ENCODE measurements at regions not wholly inside any gene's neighbourhood (a gene's known extent, or its start where the extent isn't known, plus 50 kb on each side); places are given as distances from the start of the nearest gene placed in this dataset.
"Not testable (repeated sequence)": the region's sequence is repeated elsewhere in the genome, so short reads cannot be mapped to it uniquely, and the experiment has no call there.

DNA sequence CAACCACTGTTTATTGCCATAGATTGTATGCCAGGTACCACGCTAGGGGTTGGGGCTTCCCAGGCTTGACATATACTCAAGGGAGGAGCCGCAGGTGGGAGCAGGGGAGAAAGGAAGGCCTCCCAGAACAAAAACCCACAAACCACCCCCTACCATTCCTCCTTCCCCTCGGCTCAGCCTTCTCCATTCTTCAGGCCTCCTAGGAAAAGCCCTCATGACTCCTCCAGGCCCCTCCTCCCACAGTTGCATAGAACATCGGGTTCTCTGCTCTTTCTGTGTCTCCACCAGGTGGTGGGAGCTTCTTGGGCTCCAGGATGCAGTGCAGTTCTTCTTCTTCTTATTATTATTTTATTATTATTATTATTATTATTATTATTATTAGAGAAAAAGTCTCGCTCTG lies 80.3 kb downstream of the ZFP36L2 start:
- no peak for DNase-seq

DNA sequence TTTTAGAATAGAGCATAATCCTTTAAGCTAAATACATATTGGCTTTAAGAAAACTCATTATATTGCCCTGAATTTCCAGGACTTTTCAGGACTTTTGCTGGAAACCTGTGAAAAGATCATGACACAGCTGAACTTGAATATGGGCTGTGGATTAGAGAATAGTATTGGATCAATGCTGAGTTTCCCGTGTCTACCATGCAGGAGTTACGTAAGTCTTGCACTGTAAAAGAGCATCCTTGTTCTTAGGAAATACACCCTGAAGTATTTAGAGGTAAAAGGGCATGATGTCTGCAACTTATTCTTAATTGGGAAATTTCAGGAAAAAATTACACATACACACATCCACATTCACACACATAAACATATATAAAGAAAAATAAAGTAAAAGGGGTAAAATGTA lies 82.1 kb downstream of the ZFP36L2 start:
- no peak for DNase-seq

DNA sequence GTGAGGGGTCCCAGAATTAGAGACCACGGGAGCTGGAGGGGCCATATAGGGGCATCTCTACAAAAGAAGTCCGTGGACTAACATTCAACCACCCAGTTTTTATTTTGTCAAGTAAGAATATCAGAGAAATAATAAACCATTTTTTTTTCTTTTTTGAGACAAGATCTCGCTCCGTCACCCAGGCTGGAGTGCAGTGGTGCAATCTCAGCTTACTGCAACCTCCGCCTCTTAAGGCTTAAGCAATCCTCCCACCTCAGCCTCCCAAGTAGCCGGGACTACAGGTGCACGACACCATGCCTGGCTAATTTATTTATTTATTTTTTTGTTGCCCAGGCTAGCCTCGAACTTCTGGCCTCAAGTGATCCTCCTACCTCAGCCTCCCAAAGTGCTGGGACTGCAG lies 82.7 kb downstream of the ZFP36L2 start:
- DNase-seq, result no peak

DNA sequence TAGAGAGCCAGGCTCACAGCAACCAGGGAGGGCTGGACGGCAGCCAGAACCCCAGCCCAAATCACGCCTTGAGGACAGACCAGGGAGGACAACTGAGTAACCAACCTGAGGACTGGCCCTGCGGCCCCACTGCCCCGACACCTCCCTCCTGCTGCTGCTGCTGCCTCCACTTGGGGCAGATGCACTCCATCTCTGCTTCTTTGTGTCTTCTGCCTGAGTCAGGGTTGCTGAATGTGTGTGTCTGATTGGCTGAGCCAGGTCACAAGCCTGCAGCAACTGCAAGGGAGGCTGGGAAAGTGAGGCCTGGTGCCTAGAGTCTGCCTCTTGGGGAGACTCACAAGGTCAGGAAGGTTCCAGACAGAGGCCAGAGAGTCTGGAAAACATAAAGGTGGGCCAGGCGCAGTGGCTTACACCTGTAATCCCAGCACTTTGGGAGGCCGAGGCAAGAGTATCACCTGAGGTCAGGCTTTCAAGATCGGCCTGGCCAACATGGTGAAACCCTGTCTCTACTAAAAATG lies 83.4 kb downstream of the ZFP36L2 start:
- no peak for DNase-seq

DNA sequence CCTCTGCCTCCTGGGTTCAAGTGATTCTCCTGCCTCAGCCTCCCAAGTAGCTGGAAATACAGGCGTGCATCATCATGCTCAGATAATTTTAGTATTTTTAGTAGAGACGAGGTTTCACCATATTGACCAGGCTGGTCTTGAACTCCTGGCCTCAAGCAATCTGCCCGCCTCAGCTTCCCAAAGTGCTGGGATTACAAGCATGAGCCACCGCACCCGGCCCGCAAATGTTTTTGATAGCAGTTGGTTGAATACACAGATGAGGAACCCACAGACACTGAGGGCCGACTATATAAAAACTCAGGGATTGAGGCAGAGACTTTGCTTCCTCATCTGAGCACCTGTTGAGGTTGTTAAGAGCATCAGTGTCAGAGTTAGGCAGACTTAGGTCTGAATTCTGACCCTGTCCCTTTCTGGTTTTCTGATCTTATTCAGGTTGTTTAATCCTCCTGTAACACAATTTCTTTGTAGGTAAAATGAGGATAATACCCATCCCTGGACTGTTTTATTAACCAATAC lies 84.7 kb downstream of the ZFP36L2 start:
- DNase-seq, result not testable (repeated sequence)

DNA sequence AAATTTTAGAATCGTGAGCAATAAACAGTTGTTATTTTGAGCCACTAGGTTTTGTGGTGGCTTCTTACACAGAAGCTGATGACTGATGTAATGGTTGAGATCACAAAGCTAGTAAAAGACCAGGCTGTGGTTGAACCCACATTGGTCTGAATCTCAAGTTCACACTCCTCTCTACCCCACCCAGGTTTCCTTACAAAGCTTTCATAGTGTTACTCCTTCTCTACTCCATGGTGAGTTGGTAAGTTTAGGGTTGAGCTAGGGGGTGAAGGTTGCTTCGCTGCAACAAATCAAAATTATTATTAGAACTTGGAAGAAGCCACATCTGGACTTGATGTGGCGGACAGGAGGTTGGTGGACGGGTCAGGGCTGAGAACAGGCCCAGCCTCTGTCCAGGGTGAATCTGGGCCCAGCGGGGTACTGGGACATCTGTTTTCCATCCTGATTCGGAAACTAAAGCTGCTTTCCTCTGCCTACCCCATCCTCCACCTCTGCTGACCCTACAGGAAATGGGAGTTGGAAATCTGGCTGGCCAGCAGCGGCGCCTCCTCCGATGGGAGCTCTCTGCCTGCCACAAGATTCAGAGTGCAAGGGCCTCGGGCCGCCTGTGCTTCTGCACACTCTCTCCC lies 86.3 kb downstream of the ZFP36L2 start:
- no peak for DNase-seq

DNA sequence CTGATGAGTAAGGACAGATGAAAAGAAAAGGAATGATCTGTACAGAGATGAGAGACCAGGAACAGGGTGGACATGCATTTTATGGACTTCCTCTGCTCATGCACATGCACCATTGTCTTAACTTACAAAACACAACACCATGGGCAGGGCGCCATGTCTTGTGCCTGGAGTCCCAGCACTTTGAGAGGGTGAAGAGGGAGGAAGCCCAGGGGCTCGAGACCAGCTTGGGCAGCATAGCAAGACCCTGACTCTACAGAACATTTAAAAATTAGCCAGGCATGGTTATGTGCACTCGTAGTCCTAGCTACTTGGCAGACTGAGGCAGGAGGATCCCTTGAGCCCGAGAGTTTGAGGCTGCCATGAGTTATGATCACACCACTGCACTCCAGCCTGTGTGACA lies 86.9 kb downstream of the ZFP36L2 start:
- no peak for DNase-seq

DNA sequence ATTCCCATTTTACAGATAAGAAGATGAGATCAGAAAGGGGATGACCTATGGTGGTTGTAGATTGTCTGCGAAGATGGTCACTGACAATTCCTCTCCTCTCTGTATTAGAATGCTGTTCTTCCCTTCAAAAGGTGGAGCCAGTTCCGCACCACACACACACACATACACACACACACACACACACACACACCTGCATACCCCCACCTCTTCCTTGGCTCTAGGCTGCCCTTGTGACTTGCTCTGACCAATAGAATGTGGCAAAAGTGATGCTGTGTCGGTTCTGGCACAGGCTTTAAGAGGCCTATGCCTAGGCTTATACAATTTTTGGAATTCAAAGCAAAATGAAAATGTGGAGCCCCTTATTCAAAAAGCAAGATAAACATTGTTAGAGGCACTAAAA lies 88.0 kb downstream of the ZFP36L2 start:
- DNase-seq, result no peak

DNA sequence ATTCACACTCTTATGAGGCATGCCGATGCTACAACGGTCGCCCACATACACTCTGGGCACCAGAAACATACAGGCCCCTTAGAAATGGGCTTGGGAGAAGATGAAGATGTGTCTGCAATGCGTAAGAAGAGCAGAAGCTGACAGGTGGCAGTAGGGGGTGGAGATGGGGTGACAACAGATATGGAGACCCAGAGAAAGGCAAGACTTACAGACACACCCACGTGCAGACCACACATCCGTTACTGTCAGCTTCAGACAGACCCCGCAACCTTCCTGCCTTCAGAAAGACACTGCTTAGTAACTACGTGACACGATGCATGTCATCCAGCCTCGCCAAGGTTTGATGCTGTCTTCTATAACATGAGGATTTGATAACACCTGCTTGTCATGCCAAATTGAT lies 89.5 kb downstream of the ZFP36L2 start:
- no peak for DNase-seq

DNA sequence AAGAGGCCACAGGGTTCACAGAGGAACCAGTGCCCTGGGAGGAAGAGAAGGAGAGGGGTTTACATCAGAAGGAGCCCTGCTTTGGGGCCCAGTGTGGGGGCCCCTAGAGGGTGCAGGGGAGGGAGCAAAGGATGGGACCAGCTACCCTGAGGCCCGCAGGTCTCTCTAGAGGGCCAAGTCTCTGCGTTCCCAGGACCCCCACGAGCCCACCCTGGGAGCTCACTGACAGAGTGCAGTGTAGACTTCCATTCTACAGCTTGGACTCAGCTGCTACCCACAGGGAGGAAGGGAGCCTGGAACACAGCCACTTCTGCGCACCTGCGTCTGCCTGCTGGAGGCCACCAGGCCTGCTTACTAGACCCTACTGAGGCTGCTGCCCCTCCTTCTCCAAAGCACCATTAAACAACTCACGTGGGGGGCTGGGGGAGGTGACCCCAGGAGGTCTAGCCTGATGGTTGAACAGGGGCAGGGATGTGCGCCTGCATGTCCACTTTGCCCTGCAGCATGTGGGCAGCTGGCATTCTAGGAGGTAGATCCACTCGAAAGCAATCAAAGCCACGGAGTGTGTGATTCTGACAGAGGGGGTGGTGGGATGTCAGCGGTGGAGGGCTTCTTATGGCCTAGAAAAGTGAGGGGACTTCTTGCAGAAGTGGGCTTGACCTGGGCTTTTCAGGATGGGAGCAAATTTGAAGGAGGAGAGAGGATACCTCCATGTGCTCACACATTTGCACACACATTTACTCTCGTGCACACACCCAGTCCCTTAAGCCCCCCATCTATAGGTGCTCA lies 90.2 kb downstream of the ZFP36L2 start:
- no peak for DNase-seq

DNA sequence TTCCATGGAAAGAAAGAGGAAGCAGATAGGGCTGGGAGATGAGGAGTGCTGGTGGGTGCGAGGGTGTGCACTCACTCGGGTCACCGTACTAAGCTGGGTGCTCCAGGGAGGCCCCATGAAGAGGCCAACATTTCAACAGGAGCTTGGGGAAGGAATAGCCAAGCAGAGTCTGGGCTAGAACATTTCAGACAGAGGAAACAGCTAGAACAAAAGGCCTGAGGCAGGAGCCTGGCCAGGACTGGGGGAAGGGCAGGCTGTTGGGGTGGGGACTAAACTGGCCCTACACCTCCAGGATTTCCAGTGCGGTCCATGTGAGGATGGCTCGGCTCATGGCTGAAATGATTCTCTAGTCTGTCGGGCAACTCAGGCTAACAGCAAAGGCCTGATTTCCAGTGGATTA lies 90.8 kb downstream of the ZFP36L2 start:
- DNase-seq, result no peak

DNA sequence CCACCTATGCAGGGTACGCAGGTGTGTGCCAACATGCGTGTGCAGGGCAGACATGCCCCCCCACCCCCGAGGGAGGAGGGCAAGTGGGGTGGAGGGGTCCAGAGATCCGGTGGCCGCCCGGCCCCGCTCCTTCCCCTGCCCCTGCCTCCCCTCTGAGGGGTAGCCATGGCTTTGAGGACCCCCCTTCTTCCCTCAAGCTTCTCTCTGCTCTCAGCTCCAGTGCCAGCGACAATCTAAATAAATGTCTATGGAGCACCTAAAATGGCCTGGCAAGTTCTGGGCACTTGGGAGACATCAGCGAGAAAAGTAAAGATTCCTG lies 91.9 kb downstream of the ZFP36L2 start:
- no peak for DNase-seq

DNA sequence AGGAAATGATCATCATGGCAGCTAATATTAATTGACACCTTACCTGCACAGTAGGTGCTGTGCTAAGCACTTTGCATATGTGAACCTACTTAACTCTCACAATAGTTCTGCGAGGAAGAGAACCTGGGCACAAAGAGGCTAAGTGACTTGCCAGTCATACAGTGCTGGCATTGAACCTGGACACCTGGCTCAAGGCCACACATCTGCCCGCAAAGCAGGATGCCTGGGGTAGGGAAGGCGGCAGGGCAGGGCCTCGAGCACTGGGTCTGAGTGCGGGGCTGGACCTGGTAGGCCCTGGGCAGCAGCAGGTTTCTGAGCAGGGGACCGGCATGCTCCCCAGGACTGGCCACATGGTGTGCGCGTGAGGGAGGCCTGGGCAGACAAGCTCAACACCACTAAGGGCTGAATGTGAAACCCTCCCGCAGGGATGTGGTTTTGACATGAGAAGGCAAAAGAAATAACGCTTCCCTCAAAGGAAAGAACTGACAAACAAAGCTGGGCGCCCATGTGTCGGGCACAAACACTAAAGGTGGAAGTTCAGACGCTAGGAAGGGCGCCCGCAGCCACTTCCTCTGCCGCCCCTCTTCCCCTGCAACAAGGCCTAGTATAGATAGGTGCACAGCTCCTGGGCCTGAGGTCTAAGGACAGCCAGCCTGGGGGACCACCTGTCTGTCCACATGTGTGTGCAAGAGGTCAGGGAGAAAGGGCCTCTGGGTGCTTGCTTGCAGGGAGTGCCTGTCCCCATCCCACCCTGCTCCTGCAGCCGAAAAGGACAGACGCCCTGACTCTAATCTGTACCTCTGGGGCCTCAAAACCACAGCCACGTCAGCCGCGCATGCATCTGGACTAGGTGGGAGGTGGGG lies 92.5 kb downstream of the ZFP36L2 start:
- no peak for DNase-seq

DNA sequence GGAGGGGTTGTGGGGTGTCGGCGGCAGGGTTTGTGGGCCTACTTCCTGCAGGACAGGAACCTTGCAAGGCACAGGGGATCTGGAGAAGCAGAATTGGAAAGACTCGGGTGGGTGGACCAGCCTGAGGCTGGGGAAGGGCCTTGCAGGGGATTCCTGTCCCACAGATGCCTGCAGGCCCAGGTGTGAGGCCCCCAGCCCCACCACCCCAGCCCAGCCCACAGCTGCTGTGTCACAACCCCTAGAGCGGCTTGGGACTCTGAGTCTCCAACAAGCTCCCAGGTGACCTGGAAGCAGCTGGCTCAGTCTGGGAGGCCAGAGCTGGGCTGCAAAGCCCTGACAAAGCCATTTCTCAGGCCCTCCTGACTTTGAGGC lies 93.1 kb downstream of the ZFP36L2 start:
- DNase-seq, result no peak

DNA sequence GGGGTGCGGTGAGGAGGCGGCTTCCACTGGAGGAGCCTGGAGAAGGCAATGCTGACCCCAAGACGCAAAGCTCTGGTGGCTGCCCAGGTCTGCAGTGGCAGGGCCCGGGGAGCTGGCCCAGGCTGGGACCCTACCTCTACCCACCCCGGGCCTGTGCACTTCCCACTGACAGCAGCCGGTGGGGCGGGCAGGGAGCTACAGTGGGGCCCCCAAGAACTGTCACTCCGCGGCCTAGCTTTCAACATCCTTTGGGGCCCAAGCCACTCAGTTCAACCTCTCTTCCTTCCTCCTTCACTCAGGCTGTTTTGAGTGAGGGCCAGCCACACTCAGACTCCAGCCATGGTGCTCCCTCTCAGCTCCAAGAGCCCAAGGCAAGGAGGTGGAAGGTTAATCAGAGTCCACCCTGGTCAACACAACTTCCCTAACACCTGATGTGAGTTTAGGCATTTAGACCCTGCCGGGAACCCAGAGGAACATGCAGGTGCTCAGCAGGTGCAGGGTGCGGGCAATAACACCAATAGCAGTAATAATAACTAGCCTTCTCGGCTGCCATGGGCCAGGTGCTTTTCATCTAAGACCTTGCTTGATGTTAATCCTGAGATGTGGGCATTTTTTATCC lies 93.6 kb downstream of the ZFP36L2 start:
- DNase-seq, result no peak

DNA sequence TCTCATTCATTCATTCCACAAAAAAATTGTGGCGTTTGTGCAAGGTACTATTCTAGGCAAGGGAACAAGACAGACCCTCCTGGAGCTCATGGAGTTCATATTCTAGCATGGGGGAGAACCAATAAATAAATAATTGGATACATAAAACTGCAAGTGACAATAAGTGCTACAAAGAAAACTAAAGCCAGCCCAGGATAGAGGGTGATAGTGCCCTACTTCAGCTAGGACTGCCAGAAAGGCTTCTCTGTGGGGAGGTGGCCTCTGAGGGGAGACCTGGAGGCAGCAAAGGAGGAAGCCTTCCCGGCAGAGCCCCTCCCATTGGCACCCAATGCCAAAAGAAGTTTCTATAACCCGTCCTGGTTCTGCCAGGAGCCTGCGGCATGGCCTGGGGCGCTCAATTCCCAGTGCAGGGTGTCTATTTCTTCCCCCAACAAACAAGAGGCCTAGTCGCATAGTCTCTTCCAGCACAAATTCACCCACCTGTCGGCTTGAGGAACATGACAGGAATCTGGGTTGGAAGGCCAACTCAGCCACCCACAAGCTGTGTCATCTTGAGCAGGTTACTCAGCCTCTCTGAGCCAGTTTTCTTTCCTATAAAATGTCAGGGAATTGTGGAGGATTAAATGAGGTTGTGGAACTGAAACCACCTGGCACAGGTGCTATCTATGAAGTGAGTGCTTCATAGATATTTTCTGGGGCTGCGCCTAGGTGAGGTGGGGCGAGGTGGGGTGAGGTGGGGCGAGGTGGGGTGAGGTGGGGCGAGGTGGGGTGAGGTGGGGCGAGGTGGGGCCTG lies 94.3 kb downstream of the ZFP36L2 start:
- DNase-seq, result no peak

DNA sequence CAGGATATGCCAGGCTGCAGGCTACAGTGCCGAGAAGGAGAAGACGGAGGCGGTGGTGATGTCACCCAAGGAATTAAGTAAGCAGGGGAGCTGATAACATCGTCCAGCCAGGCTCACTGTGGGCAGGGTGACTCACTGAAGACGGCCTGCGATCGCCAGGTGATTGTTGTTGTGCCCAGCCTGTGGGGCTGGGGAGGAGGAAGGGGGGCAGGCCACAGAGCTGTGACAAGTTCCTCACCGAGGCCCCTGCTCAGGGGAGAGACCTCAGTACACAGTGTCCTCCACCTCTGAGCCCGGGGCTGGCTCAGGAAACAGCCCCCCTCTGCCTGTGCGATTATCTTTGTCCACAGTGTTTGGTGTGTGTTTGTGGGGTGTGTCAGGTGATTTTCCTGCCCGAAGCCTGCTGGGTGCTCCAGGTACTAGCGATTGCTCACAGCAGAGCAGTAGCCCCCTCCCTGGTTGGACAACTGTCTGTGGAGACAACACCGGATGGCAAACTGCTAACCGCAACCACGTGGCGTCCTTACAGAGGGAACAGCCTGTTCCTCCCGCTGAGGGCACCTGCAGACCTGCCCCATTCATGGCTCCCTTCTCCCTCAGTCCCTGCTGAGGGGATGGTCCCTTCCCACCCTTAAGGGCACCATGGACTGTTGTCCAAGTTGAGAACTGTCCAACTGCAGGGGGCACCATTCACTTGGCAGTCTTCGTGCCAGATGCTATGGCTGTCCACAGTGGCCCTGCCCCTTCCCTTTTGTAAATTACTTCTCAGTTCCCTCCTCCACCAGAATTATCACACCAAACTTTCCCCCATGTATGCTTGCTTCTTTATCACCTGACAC lies 95.1 kb downstream of the ZFP36L2 start:
- DNase-seq, result peak; percentile 66

DNA sequence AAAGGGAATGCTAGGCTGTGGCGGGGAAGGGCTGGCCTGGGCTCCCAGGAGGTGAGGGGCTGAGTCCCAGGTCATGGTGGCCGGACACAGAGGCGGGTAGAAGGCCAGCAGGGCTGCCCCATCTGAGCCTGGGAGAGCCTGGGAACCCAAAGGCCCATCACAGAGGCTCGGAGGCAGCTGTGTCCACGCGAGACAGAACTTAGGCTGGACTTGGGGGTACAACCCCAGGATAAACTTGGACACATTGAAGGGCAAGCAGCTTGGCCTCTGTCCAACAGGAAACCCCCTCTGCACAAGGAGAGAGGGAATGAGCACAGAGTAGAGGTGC lies 95.9 kb downstream of the ZFP36L2 start:
- no peak for DNase-seq

DNA sequence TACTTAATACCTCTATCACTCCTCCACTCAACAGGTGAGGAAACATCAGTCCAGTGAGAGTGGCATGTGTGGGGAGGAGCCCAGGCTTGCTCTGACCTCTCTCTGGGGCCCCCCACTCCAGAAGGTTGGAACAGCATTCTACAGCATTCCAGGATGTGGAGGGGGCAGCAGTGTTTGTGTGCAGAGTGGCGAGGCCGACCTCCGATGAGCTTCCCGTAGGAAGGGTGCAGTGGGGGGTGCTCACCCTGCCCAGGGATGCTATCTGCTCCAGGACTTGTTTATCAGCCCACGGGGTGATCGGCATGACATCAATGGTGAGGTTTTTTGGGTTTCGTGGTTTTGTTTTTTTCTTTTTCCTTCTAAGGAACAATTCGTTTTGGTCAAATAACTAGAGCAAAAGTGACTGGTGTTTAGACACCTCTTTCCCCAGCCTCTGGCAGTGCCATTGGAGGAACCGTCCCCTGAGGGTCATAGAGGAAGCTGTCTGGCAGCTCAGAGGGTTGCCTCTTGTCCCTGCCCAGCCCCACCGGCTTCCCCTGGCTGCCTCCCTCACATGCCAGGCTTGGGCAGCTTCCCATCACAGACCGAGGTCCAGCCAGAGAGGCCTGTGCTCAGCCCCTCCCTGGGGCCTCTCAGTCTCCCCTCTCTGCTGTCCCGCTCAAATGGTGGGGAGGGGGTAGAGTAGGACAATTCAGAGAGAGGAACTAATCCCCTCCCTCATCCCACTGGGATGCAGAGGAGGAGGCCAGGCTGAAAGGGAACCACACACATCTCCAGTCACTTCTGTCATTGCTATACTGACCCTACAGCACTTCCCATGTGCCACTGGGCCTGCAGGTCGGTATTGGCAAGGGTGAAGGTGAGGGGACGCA lies 96.5 kb downstream of the ZFP36L2 start:
- DNase-seq, result no peak

DNA sequence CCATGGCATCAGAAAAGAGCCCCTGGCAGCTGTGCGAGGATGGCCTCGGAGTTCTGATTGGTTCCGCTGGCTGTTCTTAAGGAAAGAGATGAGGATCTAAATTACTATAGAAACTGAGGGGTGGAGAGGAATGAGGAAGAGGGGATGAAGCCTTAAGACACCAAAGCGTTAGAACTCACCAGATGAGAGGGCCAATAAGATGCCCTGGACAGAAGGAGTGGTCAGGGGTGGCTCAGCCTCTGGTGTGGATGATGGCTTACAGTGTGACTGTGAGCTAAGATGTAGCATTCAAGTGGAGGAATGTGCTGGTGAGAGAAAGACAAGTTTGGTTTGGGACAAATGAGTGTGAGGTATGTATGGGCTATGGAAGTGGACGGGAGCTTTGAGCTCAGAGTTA lies 97.8 kb downstream of the ZFP36L2 start:
- DNase-seq, result no peak
